ENCODE measurements at regions not wholly inside any gene's neighbourhood (a gene's known extent, or its start where the extent isn't known, plus 50 kb on each side); places are given as distances from the start of the nearest gene placed in this dataset.

DNA sequence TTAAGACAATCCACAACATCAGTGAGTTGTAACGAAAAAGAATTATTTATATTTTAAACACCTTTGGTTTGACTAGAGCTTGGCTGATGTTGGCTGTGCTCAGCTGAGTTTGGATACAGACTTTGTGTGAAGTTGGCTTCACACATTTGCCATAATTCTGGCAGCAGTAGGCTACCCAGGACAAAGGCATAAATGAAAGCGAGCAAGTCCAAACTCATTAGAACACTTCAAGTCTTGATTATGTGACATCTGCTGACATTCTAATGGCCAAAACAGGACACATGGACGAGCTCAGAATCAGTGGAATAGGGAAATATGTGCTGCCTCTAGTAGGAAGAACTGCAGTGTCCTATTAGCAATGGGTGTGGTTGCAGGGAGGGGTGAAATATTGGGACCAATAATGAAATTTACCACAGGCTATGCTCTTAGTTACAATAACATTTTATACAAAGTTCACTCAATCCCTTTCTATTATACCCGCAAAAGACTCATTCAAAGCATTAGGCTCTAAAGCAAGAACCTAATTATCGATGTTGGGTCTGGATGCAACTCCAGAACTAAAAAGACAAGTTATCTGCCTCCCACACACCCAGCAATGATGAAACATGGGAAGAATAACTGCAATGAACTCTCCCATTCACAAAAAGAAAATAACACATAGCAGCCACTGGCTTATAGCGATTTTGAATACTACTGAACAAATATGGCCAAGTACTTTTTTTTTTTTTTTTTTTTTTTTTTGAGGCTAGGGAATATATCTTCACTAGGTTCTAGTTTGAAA, 493.9 kb upstream of the RASGRP1 start:
- DNase-seq (ENCODE audit: low read depth, low spot score), result no peak
- Histone ChIP-seq H3K4me1 (ENCODE audit: insufficient read depth, insufficient read length) (no peaks in the 10 kb centered on the region), H3K4me3 (ENCODE audit: insufficient read length, low read depth) (no peak overlapping the region)

DNA sequence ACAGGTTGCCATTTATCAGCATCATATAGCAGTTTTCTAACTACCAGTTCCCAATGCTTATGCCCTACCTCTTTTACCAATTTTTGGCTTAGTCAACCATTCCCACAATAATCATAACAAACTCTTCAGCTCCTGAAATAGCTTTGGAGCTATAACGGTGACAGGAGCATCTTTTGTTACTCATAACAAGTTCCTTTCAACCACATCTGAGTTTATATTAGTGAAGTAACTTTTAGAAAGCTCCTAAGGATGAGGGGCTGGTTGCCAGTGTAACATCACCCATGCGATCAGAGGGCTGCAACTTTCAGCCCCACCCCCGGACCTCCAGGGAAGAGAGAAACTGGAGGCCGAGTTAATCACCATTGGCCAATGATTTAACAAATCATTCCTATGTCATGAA, 495.3 kb upstream of the RASGRP1 start:
- Histone ChIP-seq H3K4me1 (ENCODE audit: insufficient read depth, insufficient read length) (no peaks in the 10 kb centered on the region), H3K9me3 (ENCODE audit: insufficient read depth, low read length) (no peaks in the 10 kb centered on the region), H3K36me3 (ENCODE audit: insufficient read depth, insufficient read length, low read length) (no peaks in the 10 kb centered on the region), H3K4me3 (ENCODE audit: insufficient read length, low read depth) (no peak overlapping the region), H3K9ac (ENCODE audit: insufficient read length, low read depth) (no peak overlapping the region), H3K27me3 (ENCODE audit: insufficient read depth, insufficient read length) (no peaks in the 10 kb centered on the region)
- TF ChIP-seq SUZ12 (IDR thresholded peaks at IDR 0.05; ENCODE audit: extremely low read depth, insufficient read depth, insufficient read length) (no peak), ZNF274 (IDR thresholded peaks at IDR 0.05; ENCODE audit: low read depth, low read length) (no peak), YY1 (IDR thresholded peaks at IDR 0.05; ENCODE audit: insufficient read depth, insufficient read length) (no peak)
- no peak for DNase-seq (ENCODE audit: low read depth, low spot score)

More for the DNA sequence above, 493.9 kb upstream of the RASGRP1 start:
- H3K36me3 ChIP-seq (ENCODE audit: insufficient read depth, insufficient read length, low read length), result no peaks in the 10 kb centered on the region
- no peaks in the 10 kb centered on the region for H3K9me3 ChIP-seq (ENCODE audit: insufficient read depth, low read length)
- no peak for TF ChIP-seq SUZ12 (IDR thresholded peaks at IDR 0.05; ENCODE audit: extremely low read depth, insufficient read depth, insufficient read length)
- TF ChIP-seq ZNF274 (IDR thresholded peaks at IDR 0.05; ENCODE audit: low read depth, low read length), result no peak
- TF ChIP-seq YY1 (IDR thresholded peaks at IDR 0.05; ENCODE audit: insufficient read depth, insufficient read length), result no peak
- no peaks in the 10 kb centered on the region for H3K27me3 ChIP-seq (ENCODE audit: insufficient read depth, insufficient read length)
- no peak overlapping the region for H3K9ac ChIP-seq (ENCODE audit: insufficient read length, low read depth)

DNA sequence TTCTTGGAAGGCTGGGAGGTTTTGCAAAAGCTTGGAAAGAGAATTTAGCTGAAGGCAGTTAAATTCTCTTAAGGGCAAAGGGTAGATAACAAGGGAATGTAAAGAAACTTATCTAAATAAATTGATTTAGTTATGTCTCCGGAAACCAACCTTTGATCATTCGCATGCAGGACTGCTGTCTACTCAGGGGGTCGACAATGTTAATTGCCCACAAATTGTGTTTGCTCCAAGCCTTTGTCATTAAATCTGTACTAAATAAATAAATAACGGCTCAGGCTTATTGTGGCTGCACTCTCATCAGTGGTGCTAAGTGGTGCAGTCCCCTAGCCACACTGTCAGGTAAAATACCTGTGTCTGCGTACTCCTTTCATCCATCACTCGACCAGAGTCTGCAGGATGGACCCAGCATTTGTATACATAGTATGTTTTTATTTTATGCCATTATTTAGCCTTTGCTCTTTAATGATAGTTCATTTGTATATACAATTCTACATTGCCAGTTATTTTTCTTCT, 497.4 kb upstream of the RASGRP1 start:
- no peak for TF ChIP-seq SUZ12 (IDR thresholded peaks at IDR 0.05; ENCODE audit: extremely low read depth, insufficient read depth, insufficient read length)
- no peak for TF ChIP-seq YY1 (IDR thresholded peaks at IDR 0.05; ENCODE audit: insufficient read depth, insufficient read length)
- no peak for TF ChIP-seq ZNF274 (IDR thresholded peaks at IDR 0.05; ENCODE audit: low read depth, low read length)
- H3K9me3 ChIP-seq (ENCODE audit: insufficient read depth, low read length), result no peaks in the 10 kb centered on the region
- no peaks in the 10 kb centered on the region for H3K36me3 ChIP-seq (ENCODE audit: insufficient read depth, insufficient read length, low read length)
- no peak for DNase-seq (ENCODE audit: low read depth, low spot score)
- no peaks in the 10 kb centered on the region for H3K4me1 ChIP-seq (ENCODE audit: insufficient read depth, insufficient read length)
- no peaks in the 10 kb centered on the region for H3K27me3 ChIP-seq (ENCODE audit: insufficient read depth, insufficient read length)
- H3K4me3 ChIP-seq (ENCODE audit: insufficient read length, low read depth), result no peak overlapping the region
- no peak overlapping the region for H3K9ac ChIP-seq (ENCODE audit: insufficient read length, low read depth)

DNA sequence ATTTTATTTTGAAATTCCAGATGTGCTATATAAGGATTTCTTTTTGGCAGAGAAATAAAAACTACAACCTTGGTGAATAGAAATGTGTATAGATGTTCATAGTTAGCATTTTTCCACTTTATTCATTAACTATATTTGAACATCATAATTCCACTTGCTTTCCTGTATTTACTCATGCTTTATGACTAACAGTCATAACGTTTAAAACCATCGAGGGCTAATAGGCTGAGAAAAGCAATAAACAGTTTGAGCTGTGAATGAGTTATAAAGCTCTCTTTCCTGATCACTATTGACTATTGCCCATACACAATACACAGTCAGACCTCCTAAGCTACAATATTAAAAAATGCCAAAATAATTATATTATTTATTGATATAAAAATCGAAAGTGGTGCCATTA, 502.1 kb upstream of the RASGRP1 start:
- TF ChIP-seq ZNF274 (IDR thresholded peaks at IDR 0.05; ENCODE audit: low read depth, low read length) (no peak), SUZ12 (IDR thresholded peaks at IDR 0.05; ENCODE audit: extremely low read depth, insufficient read depth, insufficient read length) (no peak), YY1 (IDR thresholded peaks at IDR 0.05; ENCODE audit: insufficient read depth, insufficient read length) (no peak)
- Histone ChIP-seq H3K27me3 (ENCODE audit: insufficient read depth, insufficient read length) (no peaks in the 10 kb centered on the region), H3K36me3 (ENCODE audit: insufficient read depth, insufficient read length, low read length) (no peaks in the 10 kb centered on the region), H3K4me3 (ENCODE audit: insufficient read length, low read depth) (no peak overlapping the region), H3K9ac (ENCODE audit: insufficient read length, low read depth) (no peak overlapping the region), H3K4me1 (ENCODE audit: insufficient read depth, insufficient read length) (no peaks in the 10 kb centered on the region), H3K9me3 (ENCODE audit: insufficient read depth, low read length) (no peaks in the 10 kb centered on the region)
- DNase-seq (ENCODE audit: low read depth, low spot score), result no peak

DNA sequence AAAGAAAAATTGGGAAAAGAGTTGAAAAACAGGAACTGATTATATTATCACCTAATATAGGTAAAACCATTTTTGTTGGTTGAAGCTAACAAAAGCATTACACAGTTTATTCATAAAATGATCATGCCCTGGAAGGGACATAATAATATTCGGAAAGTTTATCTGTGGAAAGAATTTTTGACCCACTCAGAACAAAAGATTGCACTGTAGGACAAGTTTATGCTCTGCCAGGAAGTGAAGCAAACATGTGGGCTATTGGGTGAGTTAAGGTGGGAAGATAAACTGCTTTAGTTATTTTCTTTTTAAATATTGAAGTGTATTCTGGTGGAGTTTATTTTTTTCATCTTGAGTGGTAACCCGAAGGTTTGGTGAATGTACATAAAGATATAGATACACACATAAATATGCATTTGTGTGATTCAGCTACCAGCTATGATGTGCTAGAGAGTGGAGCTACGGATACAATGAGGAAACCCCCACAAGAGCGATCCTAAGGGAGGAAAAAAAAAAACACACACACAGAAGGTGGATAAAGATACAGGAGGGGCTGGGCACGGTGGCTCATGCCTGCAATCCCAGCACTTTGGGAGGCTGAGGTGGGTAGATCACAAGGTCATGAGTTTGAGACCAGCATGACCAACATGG, 506.4 kb upstream of the THBS1 start:
- H3K36me3 ChIP-seq (ENCODE audit: insufficient read depth, insufficient read length, low read length), result no peaks in the 10 kb centered on the region
- no peak overlapping the region for H3K9ac ChIP-seq (ENCODE audit: insufficient read length, low read depth)
- H3K9me3 ChIP-seq (ENCODE audit: insufficient read depth, low read length), result no peaks in the 10 kb centered on the region
- TF ChIP-seq YY1 (IDR thresholded peaks at IDR 0.05; ENCODE audit: insufficient read depth, insufficient read length) (no peak), ZNF274 (IDR thresholded peaks at IDR 0.05; ENCODE audit: low read depth, low read length) (no peak)
- H3K27me3 ChIP-seq (ENCODE audit: insufficient read depth, insufficient read length), result no peaks in the 10 kb centered on the region
- H3K4me1 ChIP-seq (ENCODE audit: insufficient read depth, insufficient read length), result no peaks in the 10 kb centered on the region
- no peak for DNase-seq (ENCODE audit: low read depth, low spot score)
- no peak overlapping the region for H3K4me3 ChIP-seq (ENCODE audit: insufficient read length, low read depth)

DNA sequence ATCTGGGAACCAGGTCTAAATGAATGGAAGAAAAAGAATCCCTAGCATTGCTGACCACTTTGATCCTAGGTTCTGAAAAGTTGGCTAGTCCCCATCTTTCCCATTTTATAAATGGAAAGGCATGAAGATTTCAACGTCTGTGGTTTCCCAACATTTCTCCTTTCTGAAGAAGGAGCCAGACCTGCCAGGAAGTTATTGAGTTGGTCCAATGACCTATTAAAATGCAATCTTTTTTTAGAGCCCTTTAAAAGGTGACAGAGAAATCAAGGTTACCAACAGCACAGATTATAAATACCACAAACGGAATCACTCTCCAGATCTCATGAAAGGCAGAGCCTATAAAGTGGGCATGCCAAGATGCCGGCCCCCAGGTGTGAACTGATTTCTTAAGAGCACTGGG, 505.6 kb upstream of the THBS1 start:
- no peak overlapping the region for H3K4me3 ChIP-seq (ENCODE audit: insufficient read length, low read depth)
- no peaks in the 10 kb centered on the region for H3K27me3 ChIP-seq (ENCODE audit: insufficient read depth, insufficient read length)
- no peak for DNase-seq (ENCODE audit: low read depth, low spot score)
- H3K9me3 ChIP-seq (ENCODE audit: insufficient read depth, low read length), result no peaks in the 10 kb centered on the region
- no peak overlapping the region for H3K9ac ChIP-seq (ENCODE audit: insufficient read length, low read depth)
- H3K36me3 ChIP-seq (ENCODE audit: insufficient read depth, insufficient read length, low read length), result no peaks in the 10 kb centered on the region
- no peaks in the 10 kb centered on the region for H3K4me1 ChIP-seq (ENCODE audit: insufficient read depth, insufficient read length)
- TF ChIP-seq ZNF274 (IDR thresholded peaks at IDR 0.05; ENCODE audit: low read depth, low read length) (no peak), YY1 (IDR thresholded peaks at IDR 0.05; ENCODE audit: insufficient read depth, insufficient read length) (no peak), SUZ12 (IDR thresholded peaks at IDR 0.05; ENCODE audit: extremely low read depth, insufficient read depth, insufficient read length) (no peak)

DNA sequence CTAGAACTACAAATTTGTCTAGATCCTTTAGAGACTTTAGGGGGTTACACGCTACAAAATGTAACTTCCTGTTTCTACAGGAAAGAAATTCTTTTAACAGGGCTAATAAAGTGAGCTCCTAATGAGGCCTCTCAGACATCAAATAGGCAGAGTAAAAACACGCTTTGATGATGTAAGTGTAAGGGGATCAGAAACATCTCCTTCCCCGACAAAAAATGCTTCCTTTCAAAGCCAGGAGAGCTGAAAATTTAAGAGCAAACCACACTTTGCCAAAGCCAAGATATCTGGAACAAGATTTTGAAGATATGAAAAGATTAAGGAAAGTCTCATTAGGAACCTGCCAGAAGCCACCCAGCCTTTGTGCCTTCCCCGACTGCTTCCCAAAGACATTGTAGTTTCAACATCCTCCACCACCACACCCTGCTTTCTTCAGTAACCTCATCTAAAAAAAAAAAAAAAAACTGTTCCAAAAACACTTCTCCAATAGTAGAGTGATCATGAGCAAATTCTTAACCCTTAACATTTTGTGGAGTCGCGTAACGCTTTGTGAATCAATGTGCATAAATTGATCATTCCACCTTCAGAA, 505.0 kb upstream of the THBS1 start:
- H3K9me3 ChIP-seq (ENCODE audit: insufficient read depth, low read length), result no peaks in the 10 kb centered on the region
- no peak overlapping the region for H3K9ac ChIP-seq (ENCODE audit: insufficient read length, low read depth)
- no peaks in the 10 kb centered on the region for H3K27me3 ChIP-seq (ENCODE audit: insufficient read depth, insufficient read length)
- no peak for TF ChIP-seq SUZ12 (IDR thresholded peaks at IDR 0.05; ENCODE audit: extremely low read depth, insufficient read depth, insufficient read length)
- no peak for TF ChIP-seq ZNF274 (IDR thresholded peaks at IDR 0.05; ENCODE audit: low read depth, low read length)
- no peaks in the 10 kb centered on the region for H3K36me3 ChIP-seq (ENCODE audit: insufficient read depth, insufficient read length, low read length)
- DNase-seq (ENCODE audit: low read depth, low spot score), result no peak
- H3K4me1 ChIP-seq (ENCODE audit: insufficient read depth, insufficient read length), result no peaks in the 10 kb centered on the region
- no peak overlapping the region for H3K4me3 ChIP-seq (ENCODE audit: insufficient read length, low read depth)
